Urothelium cell line (cell line): ENCODE measurements at regions not wholly inside any gene's neighbourhood (a gene's known extent, or its start where the extent isn't known, plus 50 kb on each side); places are given as distances from the start of the nearest gene placed in this dataset.
A peak's percentile ranks its signal among the peaks of the same experiment; 100 is the strongest.
"Not testable (repeated sequence)": the region's sequence is repeated elsewhere in the genome, so short reads cannot be mapped to it uniquely, and the experiment has no call there.

ENCODE experiments used
- DNase-seq: peaks from one replicate; pipeline ENCODE4 v3.0.0; 2011; ENCODE audit warnings: low spot score, mixed read lengths
- FAIRE-seq: peaks from 2 replicates; lab custom pipeline; 2011; peaks lifted over from hg19 to GRCh38; lab: Jason Lieb, UNC

GRCh38 chr15:93347986-93348385, 259.0 kb upstream of the RGMA start:
- FAIRE-seq, result no peak
- no peak for DNase-seq

- DNase-seq, result no peak
- no peak for FAIRE-seq
Measured at GRCh38 chr15:93345981-93346380, 257.0 kb upstream of the RGMA start.

- DNase-seq, FAIRE-seq: not testable (repeated sequence)
Measured at GRCh38 chr15:93343402-93343801, 254.4 kb upstream of the RGMA start.

- FAIRE-seq (no peak), DNase-seq (no peak)
Measured at GRCh38 chr15:93341164-93341563, 252.2 kb upstream of the RGMA start.

- no peak for DNase-seq
- FAIRE-seq, result no peak
Measured at GRCh38 chr15:93340406-93340805, 251.4 kb upstream of the RGMA start.

GRCh38 chr15:93333796-93334195, 244.8 kb upstream of the RGMA start:
- DNase-seq, result no peak
- FAIRE-seq, result no peak

- not testable (repeated sequence) for DNase-seq, FAIRE-seq
Measured at GRCh38 chr15:93333126-93333525, 244.1 kb upstream of the RGMA start.

GRCh38 chr15:93332168-93332553, 243.2 kb upstream of the RGMA start:
- no peak for DNase-seq
- FAIRE-seq, result no peak

- DNase-seq, result no peak
- FAIRE-seq, result no peak
Measured at GRCh38 chr15:93331545-93332167, 242.6 kb upstream of the RGMA start.

GRCh38 chr15:93330912-93331544, 242.0 kb upstream of the RGMA start:
- FAIRE-seq (no peak), DNase-seq (no peak)

- DNase-seq (no peak), FAIRE-seq (no peak)
Measured at GRCh38 chr15:93327364-93327763, 238.4 kb upstream of the RGMA start.

GRCh38 chr15:93324186-93324975, 235.4 kb upstream of the RGMA start:
- DNase-seq, result no peak
- no peak for FAIRE-seq

GRCh38 chr15:93321881-93322282, 232.9 kb upstream of the RGMA start:
- DNase-seq, result peak; percentile 86
- FAIRE-seq, result peak; percentile 73

- DNase-seq (no peak), FAIRE-seq (no peak)
Measured at GRCh38 chr15:93319121-93319814, 230.3 kb upstream of the RGMA start.

GRCh38 chr15:93317772-93318171, 228.8 kb upstream of the RGMA start:
- no peak for DNase-seq
- FAIRE-seq, result no peak

- DNase-seq, result no peak
- FAIRE-seq, result no peak
Measured at GRCh38 chr15:93314245-93314644, 225.2 kb upstream of the RGMA start.

- DNase-seq, result no peak
- FAIRE-seq, result no peak
Measured at GRCh38 chr15:93312891-93313486, 224.0 kb upstream of the RGMA start.

GRCh38 chr15:93311620-93312019, 222.6 kb upstream of the RGMA start:
- DNase-seq (no peak), FAIRE-seq (no peak)

GRCh38 chr15:93308026-93308690, 219.1 kb upstream of the RGMA start:
- DNase-seq (no peak), FAIRE-seq (no peak)

- DNase-seq (no peak), FAIRE-seq (no peak)
Measured at GRCh38 chr15:93307513-93307912, 218.5 kb upstream of the RGMA start.
